ENCODE measurements at regions not wholly inside any gene's neighbourhood (a gene's known extent, or its start where the extent isn't known, plus 50 kb on each side); places are given as distances from the start of the nearest gene placed in this dataset.
"Not testable (repeated sequence)": the region's sequence is repeated elsewhere in the genome, so short reads cannot be mapped to it uniquely, and the experiment has no call there.

- Mint-ChIP-seq H3K36me3 (ENCODE audit: low read depth, unreplicated experiment) (peaks cover 12% of the 10 kb centered on the region), H3K9me3 (ENCODE audit: unreplicated experiment) (no peaks in the 10 kb centered on the region), H3K4me1 (ENCODE audit: unreplicated experiment) (peaks cover 20% of the 10 kb centered on the region), H3K27ac (ENCODE audit: unreplicated experiment) (no peak overlapping the region), H3K4me3 (ENCODE audit: unreplicated experiment) (no peak overlapping the region), H3K27me3 (ENCODE audit: unreplicated experiment) (no peaks in the 10 kb centered on the region)
- no peak for DNase-seq (ENCODE audit: low spot score)
- no peak for TF ChIP-seq CTCF (IDR thresholded peaks at IDR 0.05; ENCODE audit: unreplicated experiment)
Observed at GRCh38 chr2:35962585-35963146, 392.9 kb upstream of the CRIM1 start.

GRCh38 chr2:35960596-35960995, 395.0 kb upstream of the CRIM1 start:
- no peak for DNase-seq (ENCODE audit: low spot score)
- H3K36me3 Mint-ChIP-seq (ENCODE audit: low read depth, unreplicated experiment), result peaks cover 12% of the 10 kb centered on the region
- peaks cover 20% of the 10 kb centered on the region for H3K4me1 Mint-ChIP-seq (ENCODE audit: unreplicated experiment)
- no peaks in the 10 kb centered on the region for H3K27me3 Mint-ChIP-seq (ENCODE audit: unreplicated experiment)
- H3K27ac Mint-ChIP-seq (ENCODE audit: unreplicated experiment), result no peak overlapping the region
- no peak overlapping the region for H3K4me3 Mint-ChIP-seq (ENCODE audit: unreplicated experiment)
- TF ChIP-seq CTCF (IDR thresholded peaks at IDR 0.05; ENCODE audit: unreplicated experiment), result no peak
- H3K9me3 Mint-ChIP-seq (ENCODE audit: unreplicated experiment), result no peaks in the 10 kb centered on the region

GRCh38 chr2:35957053-35957452, 398.5 kb upstream of the CRIM1 start:
- H3K4me1 Mint-ChIP-seq (ENCODE audit: unreplicated experiment); H3K9me3 Mint-ChIP-seq (ENCODE audit: unreplicated experiment); H3K27me3 Mint-ChIP-seq (ENCODE audit: unreplicated experiment); DNase-seq (ENCODE audit: low spot score); H3K27ac Mint-ChIP-seq (ENCODE audit: unreplicated experiment); H3K4me3 Mint-ChIP-seq (ENCODE audit: unreplicated experiment): not testable (repeated sequence)
- H3K36me3 Mint-ChIP-seq (ENCODE audit: low read depth, unreplicated experiment), result peaks cover 12% of the 10 kb centered on the region

- no peaks in the 10 kb centered on the region for H3K36me3 Mint-ChIP-seq (ENCODE audit: low read depth, unreplicated experiment)
- no peak overlapping the region for H3K27ac Mint-ChIP-seq (ENCODE audit: unreplicated experiment)
- H3K4me3 Mint-ChIP-seq (ENCODE audit: unreplicated experiment), result no peak overlapping the region
- peaks cover 4% of the 10 kb centered on the region for H3K9me3 Mint-ChIP-seq (ENCODE audit: unreplicated experiment)
- TF ChIP-seq CTCF (IDR thresholded peaks at IDR 0.05; ENCODE audit: unreplicated experiment), result no peak
- no peak for DNase-seq (ENCODE audit: low spot score)
- H3K4me1 Mint-ChIP-seq (ENCODE audit: unreplicated experiment), result peaks cover 6% of the 10 kb centered on the region
- peaks cover 3% of the 10 kb centered on the region for H3K27me3 Mint-ChIP-seq (ENCODE audit: unreplicated experiment)
Observed at GRCh38 chr2:35946478-35946877, 409.1 kb upstream of the CRIM1 start.

GRCh38 chr2:35938838-35939237, 416.7 kb upstream of the CRIM1 start:
- H3K4me3 Mint-ChIP-seq (ENCODE audit: unreplicated experiment), result no peak overlapping the region
- H3K4me1 Mint-ChIP-seq (ENCODE audit: unreplicated experiment), result no peaks in the 10 kb centered on the region
- no peaks in the 10 kb centered on the region for H3K27me3 Mint-ChIP-seq (ENCODE audit: unreplicated experiment)
- H3K36me3 Mint-ChIP-seq (ENCODE audit: low read depth, unreplicated experiment), result no peaks in the 10 kb centered on the region
- no peak overlapping the region for H3K27ac Mint-ChIP-seq (ENCODE audit: unreplicated experiment)
- H3K9me3 Mint-ChIP-seq (ENCODE audit: unreplicated experiment), result no peaks in the 10 kb centered on the region
- no peak for DNase-seq (ENCODE audit: low spot score)
- no peak for TF ChIP-seq CTCF (IDR thresholded peaks at IDR 0.05; ENCODE audit: unreplicated experiment)
